Activated CD4-positive, alpha-beta T cell treated with anti-CD3 and anti-CD28 coated beads for 48 hours (primary cell): ENCODE measurements at regions not wholly inside any gene's neighbourhood (a gene's known extent, or its start where the extent isn't known, plus 50 kb on each side); places are given as distances from the start of the nearest gene placed in this dataset.
"Not testable (repeated sequence)": the region's sequence is repeated elsewhere in the genome, so short reads cannot be mapped to it uniquely, and the experiment has no call there.

Source experiments
- DNase-seq: peaks from one replicate; pipeline ENCODE4 v3.0.0-alpha.2; 2020

DNA sequence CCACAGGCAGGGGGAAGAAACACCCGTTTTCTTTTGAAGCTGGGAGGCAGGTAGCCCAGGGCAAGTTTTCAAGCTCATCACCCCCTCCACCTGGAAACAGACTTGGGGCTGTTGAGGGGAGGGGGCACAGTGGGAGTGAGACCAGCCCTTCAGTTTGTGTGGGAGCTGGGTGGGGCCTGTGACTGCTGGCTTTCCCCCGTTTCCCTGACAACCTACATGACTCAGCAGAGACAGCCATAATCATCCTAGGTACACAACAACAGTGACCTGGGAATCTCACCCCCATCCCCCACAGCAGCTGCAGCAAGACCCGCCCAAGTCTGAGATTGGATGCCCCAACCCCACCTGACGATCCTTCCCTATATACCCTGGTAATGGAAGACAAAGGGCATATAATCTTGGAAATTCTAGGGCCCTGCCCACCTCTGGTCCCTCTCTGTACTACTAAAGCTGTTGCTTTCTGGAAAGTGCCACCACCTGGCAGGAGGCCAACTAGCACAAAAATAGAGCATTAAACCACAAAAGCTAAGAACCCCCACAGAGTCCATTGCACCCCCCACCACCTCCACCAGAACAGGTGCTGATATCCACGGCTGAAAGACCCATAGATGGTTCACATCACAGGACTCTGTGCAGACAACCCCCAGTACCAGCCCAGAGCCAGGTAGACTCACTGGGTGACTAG, 422.2 kb upstream of the SGO1 start:
- no peak for DNase-seq

DNA sequence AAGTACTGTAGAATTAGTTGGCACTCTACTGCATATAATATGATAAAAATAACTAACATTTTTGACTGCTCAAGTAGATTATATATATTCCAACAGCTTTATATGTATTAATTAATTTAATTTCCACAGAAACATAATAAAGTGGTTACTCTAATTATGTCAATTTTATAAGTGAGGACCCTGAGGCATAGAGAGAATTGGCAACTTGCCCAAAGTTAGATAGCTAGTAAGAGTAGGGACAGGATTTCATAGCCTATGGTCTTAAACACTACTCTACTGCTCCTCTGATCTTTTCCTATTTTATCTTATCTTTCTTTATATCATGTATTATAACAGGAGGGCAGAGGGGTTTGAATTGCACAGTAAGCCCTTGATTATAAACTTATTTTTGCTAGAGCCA, 418.7 kb upstream of the SGO1 start:
- no peak for DNase-seq

DNA sequence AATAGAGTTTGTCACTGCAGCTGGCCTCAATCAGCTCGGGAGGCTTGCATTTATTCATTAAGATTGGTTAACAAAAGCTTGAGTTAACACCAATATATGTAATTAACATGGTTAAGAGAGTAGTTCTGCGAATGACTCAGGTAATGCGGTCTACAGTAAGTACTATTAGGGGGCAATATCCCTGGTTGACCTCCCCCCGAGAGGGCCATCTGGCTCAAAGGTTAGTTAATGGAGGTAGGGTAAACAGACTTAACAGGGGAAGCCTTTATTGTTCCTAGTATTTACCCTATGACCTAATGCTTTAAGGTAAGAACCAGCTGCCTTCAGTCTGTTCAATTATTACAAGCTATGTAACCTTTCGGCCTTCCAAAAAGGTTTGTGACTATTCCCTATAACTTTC, 403.3 kb upstream of the SGO1 start:
- no peak for DNase-seq

DNA sequence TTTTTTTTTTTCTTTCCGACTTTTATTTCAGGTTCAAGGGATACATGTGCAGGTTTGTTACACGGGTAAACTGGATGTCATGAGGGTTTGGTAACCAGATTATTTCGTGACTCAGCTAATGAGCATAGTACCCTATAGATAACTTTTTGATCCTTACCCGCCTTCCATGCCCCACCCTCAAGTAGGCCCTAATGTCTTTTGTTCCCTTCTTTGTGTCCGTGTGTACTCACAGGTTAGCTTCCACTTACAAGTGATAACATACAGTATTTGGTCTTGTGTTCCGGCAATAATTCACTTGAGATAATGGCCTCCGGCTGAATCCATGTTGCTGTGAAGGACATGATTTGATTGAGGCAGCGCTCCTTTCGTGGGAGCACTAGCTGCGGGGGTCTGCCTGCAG, 402.8 kb upstream of the SGO1 start:
- no peak for DNase-seq

DNA sequence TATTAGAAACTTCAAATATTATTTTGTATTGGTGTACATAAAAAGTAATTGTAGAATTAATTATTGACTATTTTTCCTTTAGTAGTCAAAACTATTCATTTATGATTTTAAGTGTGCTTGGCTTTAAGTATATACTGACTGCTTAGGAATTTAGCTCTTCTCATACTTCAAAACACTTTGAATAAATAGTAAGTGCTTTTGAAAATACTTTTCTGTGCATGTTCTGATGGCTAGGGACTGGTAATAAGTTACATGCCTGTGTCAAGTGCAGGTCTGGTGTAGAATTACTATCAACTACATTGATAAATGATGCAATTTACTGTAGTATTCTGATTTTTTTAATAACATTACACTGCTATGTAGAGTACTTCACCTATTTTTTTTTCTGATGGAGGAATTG, 397.6 kb upstream of the SGO1 start:
- DNase-seq = no peak

DNA sequence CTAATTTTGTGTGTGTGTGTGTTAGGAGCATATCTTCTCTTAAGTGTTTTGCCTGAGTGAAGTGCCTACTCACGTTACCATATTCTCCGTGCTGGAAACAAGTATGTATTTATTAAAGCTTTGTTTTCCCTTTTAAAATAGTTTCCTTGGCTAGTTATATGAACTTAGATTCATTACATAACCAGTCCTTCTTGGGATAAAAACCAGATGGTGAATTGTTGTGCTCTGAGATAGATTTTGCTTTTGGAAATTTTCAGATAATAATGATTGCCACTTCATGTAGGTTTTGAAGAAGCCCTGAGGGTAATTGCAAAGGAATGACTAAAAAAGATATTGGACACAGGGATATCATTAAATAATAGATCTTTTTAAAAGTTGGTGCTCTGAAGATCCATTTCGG, 390.2 kb upstream of the SGO1 start:
- DNase-seq = no peak

DNA sequence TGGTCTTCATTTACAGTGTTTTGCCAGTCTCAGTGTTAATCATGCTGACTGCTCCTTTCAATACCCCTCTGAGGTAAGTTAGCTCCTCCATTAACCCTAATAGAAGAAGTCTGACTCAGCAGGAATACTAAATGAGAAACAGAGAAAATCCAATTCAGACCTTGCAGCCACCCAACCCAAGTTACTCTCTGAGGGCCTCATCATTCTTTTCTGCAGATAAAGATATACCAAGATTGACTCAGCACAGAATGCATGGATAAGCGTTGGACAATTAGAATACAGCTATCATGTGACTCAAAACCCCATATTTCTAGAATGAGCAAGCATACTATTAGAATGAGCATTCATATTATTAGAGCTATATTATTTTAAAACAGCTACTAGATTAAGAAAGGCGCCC, 389.1 kb upstream of the SGO1 start:
- no peak for DNase-seq

DNA sequence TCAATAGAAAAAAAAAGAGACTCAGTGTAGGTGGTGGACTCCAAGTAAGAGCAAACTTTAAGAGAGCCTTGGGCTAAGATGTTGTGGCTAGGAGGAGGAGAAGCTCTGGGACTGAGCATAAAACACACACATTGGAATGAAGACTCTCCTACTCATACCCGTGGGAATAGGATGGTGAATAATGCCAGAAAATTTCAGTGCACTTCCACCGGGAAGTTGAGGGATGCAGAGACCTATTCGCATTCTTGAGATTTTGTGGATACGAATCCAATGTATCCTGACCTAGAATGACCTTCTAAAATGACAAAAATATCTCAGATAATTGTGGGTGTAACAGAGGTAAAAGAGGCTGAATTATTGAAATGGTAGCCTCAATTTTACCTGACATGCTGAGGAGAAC, 388.7 kb upstream of the SGO1 start:
- no peak for DNase-seq

DNA sequence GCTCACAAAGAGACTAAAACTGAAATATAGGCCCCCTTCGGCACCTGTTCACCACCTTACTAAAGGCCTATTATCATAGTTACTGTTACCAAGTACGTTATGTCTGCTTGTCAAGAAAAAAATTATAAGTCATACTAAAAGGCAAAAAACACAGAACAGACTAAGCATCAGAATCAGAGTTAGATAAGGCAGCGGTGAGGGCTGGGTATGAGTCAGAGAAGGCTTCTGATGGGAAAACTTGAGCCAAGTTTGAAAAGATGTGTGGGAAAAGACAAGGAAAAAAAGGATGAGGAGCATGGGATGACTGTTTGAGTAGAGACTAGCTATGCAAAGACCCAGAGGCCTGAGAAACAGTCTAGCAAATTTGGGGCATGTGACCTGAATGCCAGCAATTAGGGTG, 387.2 kb upstream of the SGO1 start:
- no peak for DNase-seq

DNA sequence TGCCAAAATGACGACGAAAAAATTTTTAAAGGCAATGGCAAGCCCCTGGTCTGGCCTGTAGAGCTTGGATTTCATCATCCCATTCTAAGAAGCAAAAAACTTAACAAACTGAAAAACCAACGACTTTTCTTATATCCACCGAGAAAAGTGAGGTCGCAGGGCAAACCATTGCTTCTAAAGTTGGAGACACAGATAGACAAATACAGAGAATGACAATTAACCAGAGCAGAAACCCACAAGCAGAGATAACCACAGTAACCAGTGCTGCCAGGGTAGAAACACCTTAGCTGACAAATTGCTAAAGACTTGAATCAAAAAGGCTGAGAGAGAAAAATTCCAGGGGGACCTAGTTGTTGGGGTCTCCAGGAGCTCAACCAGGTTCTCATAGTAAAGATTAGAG, 386.5 kb upstream of the SGO1 start:
- DNase-seq = no peak

DNA sequence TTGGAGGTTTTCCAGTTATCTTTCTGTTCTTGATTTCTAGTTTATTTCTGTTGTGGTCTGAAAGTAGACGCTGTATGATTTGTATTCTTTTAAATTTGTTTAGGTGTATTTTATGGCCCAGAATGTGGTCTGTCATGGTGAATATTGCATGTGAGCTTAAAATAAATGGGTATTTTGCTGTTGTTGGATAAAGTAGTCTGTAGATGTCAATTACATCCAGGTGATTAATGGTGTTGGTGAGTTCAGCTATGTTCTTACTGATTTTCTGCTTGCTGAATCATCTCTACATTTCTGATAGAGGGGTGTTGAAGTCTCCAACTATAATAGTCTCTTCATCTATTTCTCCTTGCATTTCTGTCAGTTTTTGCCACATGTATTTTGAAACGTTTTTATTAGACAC, 383.3 kb upstream of the SGO1 start:
- DNase-seq = no peak

DNA sequence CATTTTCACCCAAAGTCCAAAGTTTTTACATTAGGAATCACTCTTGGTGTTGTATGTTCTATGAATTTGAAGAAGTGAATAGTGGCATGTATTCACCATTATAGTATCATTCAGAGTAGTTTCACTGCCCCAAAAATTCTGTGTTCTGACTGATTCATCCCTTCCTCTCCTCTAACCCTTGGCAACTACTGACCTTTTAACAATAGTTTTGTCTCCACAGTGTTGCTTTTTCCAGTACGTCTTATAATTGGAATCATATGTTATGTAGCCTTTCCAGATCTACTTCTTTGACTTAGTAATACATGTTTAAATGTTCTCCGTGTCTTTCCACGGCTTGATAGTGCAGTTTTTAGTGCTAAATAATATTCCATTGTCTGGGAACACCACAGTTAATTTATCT, 379.0 kb upstream of the SGO1 start:
- DNase-seq = no peak

DNA sequence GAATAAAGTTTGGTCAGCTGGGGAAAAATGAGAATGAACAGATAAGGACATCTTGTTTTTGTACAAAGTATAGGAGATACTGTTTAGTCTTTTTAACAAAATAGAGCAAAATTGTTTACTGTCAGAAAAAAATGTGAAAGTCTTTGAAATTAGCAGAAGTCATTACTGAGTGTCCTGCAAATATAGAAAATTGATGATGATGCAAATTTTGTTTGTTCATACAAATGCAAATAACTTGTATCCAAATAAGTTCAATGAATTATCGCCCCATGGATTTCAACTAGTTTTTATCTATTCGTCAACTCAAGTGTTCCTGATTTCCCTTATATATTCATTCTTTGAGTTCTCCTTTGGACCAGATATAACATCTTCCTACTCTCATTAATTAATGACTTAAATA, 378.0 kb upstream of the SGO1 start:
- DNase-seq = no peak

DNA sequence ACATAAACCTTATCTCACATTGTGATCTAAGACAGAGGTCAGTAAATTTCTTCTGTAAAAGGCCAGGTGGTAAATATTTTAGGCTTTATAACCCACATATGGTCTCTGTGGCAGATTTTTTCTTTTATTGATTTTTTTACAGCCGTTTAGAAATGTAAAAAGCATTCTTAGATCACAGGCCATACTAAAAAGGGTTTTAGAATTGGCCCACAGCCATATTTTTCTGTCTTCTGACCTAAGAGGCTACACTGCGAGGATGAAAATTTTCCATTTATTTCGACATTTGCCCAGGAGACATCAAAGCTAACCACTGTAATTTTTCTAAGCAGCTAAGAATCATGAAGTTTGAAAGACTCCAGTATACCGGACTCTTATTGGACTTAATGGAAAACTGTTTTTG, 377.2 kb upstream of the SGO1 start:
- no peak for DNase-seq

DNA sequence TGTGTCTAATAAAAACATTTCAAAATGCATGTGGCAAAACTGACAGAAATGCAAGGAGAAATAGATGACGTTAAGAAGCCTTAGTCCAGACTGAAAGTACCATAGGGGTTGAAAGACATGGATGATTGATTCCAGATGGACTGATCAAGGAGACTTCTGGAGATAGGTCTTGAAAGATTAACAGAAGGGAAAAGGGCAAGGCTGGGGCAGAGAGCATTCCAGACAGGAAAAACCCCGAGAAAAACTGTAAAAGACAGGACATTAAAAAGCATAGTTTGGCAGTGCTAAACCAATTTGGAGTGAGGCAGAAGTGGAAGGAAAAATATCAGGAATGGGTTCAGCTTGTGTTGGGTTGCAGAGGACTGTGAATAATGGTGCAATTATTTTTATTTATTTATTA, 375.2 kb upstream of the SGO1 start:
- DNase-seq = no peak

DNA sequence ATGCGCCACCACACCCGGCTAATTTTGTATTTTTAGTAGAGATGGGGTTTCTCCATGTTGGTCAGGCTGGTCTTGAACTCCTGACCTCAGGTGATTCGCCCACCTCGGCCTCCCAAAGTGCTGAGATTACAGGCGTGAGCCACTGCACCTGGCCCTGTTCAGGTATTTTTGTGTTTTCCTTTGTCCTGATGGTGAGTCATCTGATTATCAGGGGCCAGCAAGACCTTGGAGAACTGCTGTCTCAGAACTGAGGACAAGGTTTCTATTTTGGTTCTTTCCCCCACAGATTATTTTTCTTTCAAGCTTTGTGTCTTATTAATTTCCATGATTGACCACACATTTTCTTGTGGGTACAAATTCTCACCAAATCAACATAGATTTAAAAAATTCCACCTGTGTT, 374.4 kb upstream of the SGO1 start:
- not testable (repeated sequence) for DNase-seq

DNA sequence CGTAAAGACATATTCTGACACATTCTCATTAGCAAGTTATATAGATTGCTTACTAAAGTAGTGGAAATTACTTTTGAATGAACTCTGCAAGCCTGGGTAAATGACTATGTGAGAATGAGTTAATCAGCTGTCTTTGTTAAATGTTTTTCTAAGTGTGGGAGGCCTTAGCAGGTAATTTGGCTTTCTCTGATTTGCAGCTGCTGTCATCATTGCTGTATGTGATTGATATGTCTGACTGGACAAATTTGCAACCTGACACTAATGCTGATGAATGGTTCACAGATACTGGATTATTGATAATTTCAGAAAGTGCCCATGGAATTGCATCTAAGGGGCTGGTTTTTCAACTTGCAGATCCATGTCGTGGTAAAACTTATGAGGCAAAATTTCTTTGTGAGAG, 372.2 kb upstream of the SGO1 start:
- no peak for DNase-seq

DNA sequence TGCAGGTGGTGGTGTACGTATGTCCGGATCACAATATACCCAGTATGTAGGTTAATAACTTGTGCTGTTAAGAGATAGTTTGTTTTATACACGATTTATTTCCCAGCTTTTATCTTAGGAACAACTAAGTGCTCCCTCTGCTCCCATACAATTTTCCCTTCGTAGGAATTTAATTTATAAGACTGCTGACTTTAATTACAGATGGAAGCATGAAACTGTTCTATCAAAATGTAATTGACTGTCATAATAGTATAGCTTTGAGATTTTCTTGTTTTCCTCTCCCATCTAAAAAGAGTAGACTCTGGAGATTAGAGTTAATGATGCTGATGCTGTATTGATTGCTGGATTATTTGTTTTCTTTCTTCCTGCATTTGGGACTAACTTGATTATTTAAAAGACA, 370.7 kb upstream of the SGO1 start:
- DNase-seq = no peak

DNA sequence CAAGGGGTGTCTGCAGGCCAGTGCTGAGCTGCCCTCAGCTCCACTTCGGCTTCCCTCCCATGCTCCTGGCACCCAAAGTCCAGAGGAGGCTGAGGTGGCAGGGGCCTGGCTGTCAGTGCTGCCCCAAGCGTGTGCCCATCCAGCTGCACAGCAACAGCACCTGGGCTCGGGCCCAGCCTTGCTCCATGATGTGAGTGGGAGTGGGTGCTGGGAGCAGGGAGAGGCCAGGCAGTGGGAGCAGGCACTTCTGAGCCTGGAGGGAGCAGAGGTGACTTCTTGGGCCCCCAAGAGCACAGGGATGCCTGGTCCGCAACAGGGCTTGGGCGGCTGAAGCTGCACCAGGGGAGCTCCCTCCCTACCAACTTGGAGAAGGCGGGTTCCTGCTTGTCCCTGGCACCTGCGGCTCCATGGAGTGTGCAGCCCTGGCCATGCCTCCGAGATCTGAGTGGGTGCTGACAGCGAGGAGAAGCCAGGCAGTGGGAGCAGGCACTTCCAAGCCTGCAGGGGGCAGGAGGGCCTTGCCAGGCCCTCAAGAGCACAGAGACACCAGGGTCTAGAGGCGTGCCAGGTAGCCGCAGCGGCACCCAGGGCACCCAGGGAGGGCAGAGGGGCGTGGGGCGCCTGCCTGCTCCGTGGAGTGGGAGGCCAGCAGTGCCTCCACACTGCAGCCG, 366.7 kb upstream of the SGO1 start:
- no peak for DNase-seq

DNA sequence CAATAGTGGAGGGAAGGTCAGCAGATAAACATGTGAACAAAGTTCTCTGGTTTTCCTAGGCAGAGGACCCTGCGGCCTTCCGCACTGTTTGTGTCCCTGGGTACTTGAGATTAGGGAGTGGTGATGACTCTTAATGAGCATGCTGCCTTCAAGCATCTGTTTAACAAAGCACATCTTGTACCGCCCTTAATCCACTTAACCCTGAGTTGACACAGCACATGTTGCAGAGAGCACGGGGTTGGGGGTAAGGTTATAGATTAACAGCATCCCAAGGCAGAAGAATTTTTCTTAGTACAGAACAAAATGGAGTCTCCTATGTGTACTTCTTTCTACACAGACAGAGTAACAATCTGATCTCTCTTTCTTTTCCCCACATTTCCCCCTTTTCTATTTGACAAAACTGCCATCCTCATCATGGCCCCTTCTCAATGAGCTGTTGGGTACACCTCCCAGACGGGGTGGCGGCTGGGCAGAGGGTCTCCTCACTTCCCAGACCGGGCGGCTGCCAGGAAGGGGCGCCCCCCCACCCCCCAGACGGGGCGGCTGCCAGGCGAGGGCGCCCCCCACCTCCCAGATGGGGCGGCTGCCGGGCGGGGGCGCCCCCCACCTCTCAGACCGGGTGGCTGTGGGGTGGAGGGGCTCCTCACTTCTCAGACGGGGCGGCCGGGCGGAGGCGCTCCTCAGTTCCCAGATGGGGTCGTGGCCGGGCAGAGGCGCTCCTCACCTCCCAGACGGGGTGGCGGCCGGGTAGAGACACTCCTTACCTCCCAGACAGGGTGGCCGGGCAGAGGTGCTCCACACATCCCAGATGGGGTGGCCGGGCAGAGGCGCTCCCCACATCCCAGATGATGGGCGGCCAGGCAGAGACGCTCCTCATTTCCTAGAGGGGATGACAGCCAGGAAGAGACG, 361.6 kb upstream of the SGO1 start:
- DNase-seq = not testable (repeated sequence)

DNA sequence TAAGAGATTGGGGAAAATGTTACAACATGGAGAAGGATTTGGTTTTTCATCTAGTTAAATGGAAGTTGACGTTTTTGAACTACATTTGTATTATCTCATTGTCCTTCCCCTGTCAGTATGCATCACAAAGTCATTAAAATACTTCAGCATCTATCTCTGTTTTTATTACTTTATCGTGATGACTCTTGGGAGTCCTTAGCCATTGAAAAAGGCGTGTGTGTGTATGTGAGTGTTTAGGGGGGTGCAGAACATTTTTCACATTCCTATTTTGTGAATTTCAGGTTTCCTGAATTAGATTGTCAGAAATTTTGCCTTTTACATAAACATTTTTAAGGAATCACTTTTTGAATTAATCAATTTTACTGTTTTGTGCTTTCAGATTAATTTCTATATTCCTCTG, 360.6 kb upstream of the SGO1 start:
- no peak for DNase-seq

DNA sequence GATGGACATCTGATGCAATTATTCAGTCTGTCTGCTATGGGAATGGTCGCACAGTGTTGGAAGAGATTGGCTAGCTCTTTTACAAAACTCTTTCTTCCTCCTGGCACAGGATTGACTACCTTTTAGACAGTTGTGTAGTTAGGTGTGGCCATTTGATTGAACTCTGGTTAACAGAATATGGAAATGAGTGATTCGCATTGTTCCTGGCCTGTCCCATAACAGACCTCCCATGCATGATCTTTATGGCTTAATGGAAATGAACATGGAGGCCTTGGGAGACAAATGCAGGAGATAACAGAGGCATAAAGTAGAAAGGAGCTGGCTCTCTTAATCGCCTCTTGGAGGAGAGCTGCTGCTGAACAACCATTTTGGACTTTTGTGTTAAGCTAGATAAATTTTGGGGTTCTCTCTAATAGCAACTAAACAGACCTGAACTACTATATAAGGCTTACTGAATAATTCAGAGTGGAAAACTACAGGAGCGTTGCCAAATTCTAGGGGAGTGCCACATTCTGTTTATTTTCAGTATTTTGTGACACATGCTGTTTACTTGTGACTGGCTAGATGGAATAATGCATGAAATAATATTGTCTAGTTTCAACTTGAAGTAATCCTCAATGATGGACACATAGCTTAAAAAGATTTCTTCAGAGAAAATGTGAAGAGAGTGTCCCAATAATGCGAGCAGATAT, 357.7 kb upstream of the SGO1 start:
- DNase-seq = no peak

DNA sequence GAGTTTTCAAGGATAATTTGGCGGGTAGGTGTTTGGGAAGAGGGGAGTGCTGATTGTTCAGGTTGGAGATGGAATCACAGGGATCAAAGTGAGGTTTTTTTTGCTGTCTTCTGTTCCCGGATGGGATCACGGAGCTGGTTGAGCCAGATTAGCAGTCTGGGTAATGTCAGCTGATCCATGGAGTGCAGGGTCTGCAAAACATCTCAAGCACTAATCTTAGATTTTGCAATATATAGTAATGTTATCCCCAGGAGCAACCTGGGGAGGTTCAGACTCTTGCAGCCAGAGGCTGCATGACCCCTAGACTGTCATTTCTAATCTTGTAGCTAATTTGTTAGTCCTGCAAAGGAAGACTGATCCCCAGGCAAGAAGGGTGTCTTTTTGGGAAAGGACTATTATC, 354.1 kb upstream of the SGO1 start:
- DNase-seq = no peak

DNA sequence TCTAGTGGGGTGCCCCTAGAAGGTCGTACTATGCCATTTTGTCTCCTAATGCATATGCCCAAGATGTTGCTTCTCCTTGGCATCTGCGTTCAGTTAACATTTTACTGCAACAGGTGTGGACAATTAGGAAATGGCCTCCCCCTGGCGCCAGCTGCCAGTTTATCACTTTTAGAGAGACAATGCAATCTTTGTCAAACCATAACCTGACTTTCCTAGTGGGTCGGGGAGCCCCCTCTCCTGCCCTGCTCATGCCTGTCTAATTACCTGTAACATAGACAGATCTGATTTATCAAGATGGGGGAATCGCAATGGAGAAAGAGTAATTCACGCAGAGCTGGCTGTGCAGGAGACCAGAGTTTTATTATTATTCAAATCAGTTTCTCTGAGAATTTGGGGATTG, 353.7 kb upstream of the SGO1 start:
- no peak for DNase-seq
